WTC11 (cell line): ENCODE measurements at regions not wholly inside any gene's neighbourhood (a gene's known extent, or its start where the extent isn't known, plus 50 kb on each side); places are given as distances from the start of the nearest gene placed in this dataset.

Experiments used
- ATAC-seq: fragments of 200-7000 bp; cut with Tn5 transposase; 2 replicates; pipeline ENCODE4 v1.10.0; 2021; ENCODE audit warnings: mild to moderate bottlenecking, moderate library complexity
- CTCF ChIA-PET: fragments of 300-600 bp; sonication (Branson Sonifier 250); formaldehyde crosslinking; loops from one replicate; lab custom pipeline; 2021; ENCODE audit warnings: antibody characterized with exemption; lab: Charles Lee
- POLR2A ChIA-PET: fragments of 350-600 bp; sonication (Branson Sonifier 250); formaldehyde crosslinking; loops from one replicate; lab custom pipeline; 2021; ENCODE audit warnings: antibody characterized with exemption; lab: Charles Lee
- DNase-seq: peaks from one replicate; pipeline ENCODE4 v3.0.0; 2021; ENCODE audit warnings: low spot score
- H3K27ac Mint-ChIP-seq: 2 replicates; pipeline ENCODE4 v1.8.0; 2021; ENCODE audit warnings: mixed read lengths
- H3K27me3 Mint-ChIP-seq: 2 replicates; pipeline ENCODE4 v1.8.0; 2021; ENCODE audit warnings: low read depth, mild to moderate bottlenecking, moderate library complexity, mixed read lengths
- H3K36me3 Mint-ChIP-seq: 2 replicates; pipeline ENCODE4 v1.8.0; 2021; ENCODE audit warnings: mixed read lengths
- H3K4me1 Mint-ChIP-seq: 2 replicates; pipeline ENCODE4 v1.8.0; 2022; ENCODE audit warnings: mixed read lengths
- H3K4me3 Mint-ChIP-seq: 2 replicates; pipeline ENCODE4 v1.8.0; 2021; ENCODE audit warnings: mild to moderate bottlenecking, moderate library complexity, mixed read lengths
- H3K9me3 Mint-ChIP-seq: 2 replicates; pipeline ENCODE4 v1.8.0; 2021; ENCODE audit warnings: mixed read lengths
- CREB1 ChIP-seq: sonication (generic); formaldehyde crosslinking; IDR thresholded peaks from 2 replicates; pipeline ENCODE4 v1.8.0; 2023; ENCODE audit warnings: mild to moderate bottlenecking, missing genetic modification reagents
- ERG ChIP-seq: fragments of 250-450 bp; sonication (Bioruptor Pico); IDR thresholded peaks from 2 replicates; pipeline ENCODE4 v1.8.0; 2021; ENCODE audit warnings: mild to moderate bottlenecking
- FOXK1 ChIP-seq: sonication (generic); formaldehyde crosslinking; IDR thresholded peaks from 2 replicates; pipeline ENCODE4 v1.8.0; 2022; ENCODE audit warnings: mild to moderate bottlenecking, moderate library complexity, missing genetic modification reagents
- FOXP1 ChIP-seq: sonication (generic); formaldehyde crosslinking; IDR thresholded peaks from 2 replicates; pipeline ENCODE4 v1.8.0; 2022; ENCODE audit warnings: missing genetic modification reagents, mild to moderate bottlenecking, moderate library complexity, borderline replicate concordance
- GRHL2 ChIP-seq: fragments of 250-450 bp; sonication (Bioruptor Pico); IDR thresholded peaks from 2 replicates; pipeline ENCODE4 v1.8.0; 2022; ENCODE audit warnings: mild to moderate bottlenecking, moderate library complexity; ENCODE audit not compliant: insufficient replicate concordance, severe bottlenecking
- IRF1 ChIP-seq: sonication (generic); formaldehyde crosslinking; IDR thresholded peaks from 2 replicates; pipeline ENCODE4 v1.8.0; 2023; ENCODE audit warnings: missing genetic modification reagents
- JUN ChIP-seq: sonication (generic); formaldehyde crosslinking; IDR thresholded peaks from 2 replicates; pipeline ENCODE4 v1.8.0; 2023; ENCODE audit warnings: mild to moderate bottlenecking, missing genetic modification reagents
- MLX ChIP-seq: sonication (generic); formaldehyde crosslinking; IDR thresholded peaks from 2 replicates; pipeline ENCODE4 v1.8.1; 2023; ENCODE audit warnings: mild to moderate bottlenecking, missing genetic modification reagents, moderate library complexity
- NFYB ChIP-seq: sonication (generic); formaldehyde crosslinking; conservative IDR thresholded peaks from 2 replicates; pipeline ENCODE4 v1.8.0; 2022; ENCODE audit warnings: low read depth, missing genetic modification reagents
- PRRX2 ChIP-seq: fragments of 250-450 bp; sonication (Bioruptor Pico); IDR thresholded peaks from 2 replicates; pipeline ENCODE4 v1.8.0; 2021; ENCODE audit warnings: mild to moderate bottlenecking
- RELA ChIP-seq: sonication (generic); formaldehyde crosslinking; IDR thresholded peaks from 2 replicates; pipeline ENCODE4 v1.8.1; 2022; ENCODE audit warnings: missing genetic modification reagents, mild to moderate bottlenecking, borderline replicate concordance
- SMAD3 ChIP-seq: sonication (generic); formaldehyde crosslinking; IDR thresholded peaks from 2 replicates; pipeline ENCODE4 v1.8.0; 2022; ENCODE audit warnings: missing genetic modification reagents, mild to moderate bottlenecking, borderline replicate concordance
- SP1 ChIP-seq: sonication (generic); formaldehyde crosslinking; conservative IDR thresholded peaks from 2 replicates; pipeline ENCODE4 v1.8.1; 2022; ENCODE audit warnings: missing genetic modification reagents
- STAT6 ChIP-seq: sonication (generic); formaldehyde crosslinking; conservative IDR thresholded peaks from 2 replicates; pipeline ENCODE4 v1.8.1; 2023; ENCODE audit warnings: mild to moderate bottlenecking, low read depth, missing genetic modification reagents, moderate library complexity
- TEAD4 ChIP-seq: sonication (generic); formaldehyde crosslinking; IDR thresholded peaks from 2 replicates; pipeline ENCODE4 v1.8.0; 2022; ENCODE audit warnings: mild to moderate bottlenecking, missing genetic modification reagents
- USF1 ChIP-seq: sonication (generic); formaldehyde crosslinking; IDR thresholded peaks from 2 replicates; pipeline ENCODE4 v1.8.0; 2022; ENCODE audit warnings: mild to moderate bottlenecking, missing genetic modification reagents
- ZNF396 ChIP-seq: fragments of 250-450 bp; sonication (Bioruptor Pico); IDR thresholded peaks from 2 replicates; pipeline ENCODE4 v1.8.0; 2021; ENCODE audit warnings: mild to moderate bottlenecking, moderate library complexity, borderline replicate concordance
- ZNF416 ChIP-seq: fragments of 250-450 bp; sonication (Bioruptor Pico); IDR thresholded peaks from 2 replicates; pipeline ENCODE4 v1.9.0; 2021; ENCODE audit warnings: mild to moderate bottlenecking, inconsistent platforms
- ZNF423 ChIP-seq: fragments of 250-450 bp; sonication (Bioruptor Pico); IDR thresholded peaks from 2 replicates; pipeline ENCODE4 v2.1.2; 2022; ENCODE audit warnings: mild to moderate bottlenecking, moderate library complexity
- ZNF532 ChIP-seq: fragments of 250-450 bp; sonication (Bioruptor Pico); IDR thresholded peaks from 2 replicates; pipeline ENCODE4 v1.9.0; 2021; ENCODE audit warnings: mild to moderate bottlenecking, borderline replicate concordance
- TF ChIP-seq, protein P1 (sequence below): sonication (generic); formaldehyde crosslinking; IDR thresholded peaks from 2 replicates; pipeline ENCODE4 v1.8.1; 2022; ENCODE audit warnings: missing genetic modification reagents, borderline replicate concordance

GRCh38 chr4:54909961-54910360 lies 215.4 kb downstream of the KDR start:
- no peak overlapping the region for H3K4me3 Mint-ChIP-seq
- ATAC-seq, result no peak
- TF ChIP-seq RELA (CRISPR knock-in tag) (no peak), FOXK1 (CRISPR knock-in tag) (no peak), USF1 (CRISPR knock-in tag) (no peak), GRHL2 (CRISPR knock-in tag) (no peak), PRRX2 (CRISPR knock-in tag) (no peak), SP1 (CRISPR knock-in tag) (no peak), SMAD3 (CRISPR knock-in tag) (no peak), FOXP1 (CRISPR knock-in tag) (no peak), ZNF416 (CRISPR knock-in tag) (no peak), MLX (no peak)
- TF ChIP-seq, protein P1, sequence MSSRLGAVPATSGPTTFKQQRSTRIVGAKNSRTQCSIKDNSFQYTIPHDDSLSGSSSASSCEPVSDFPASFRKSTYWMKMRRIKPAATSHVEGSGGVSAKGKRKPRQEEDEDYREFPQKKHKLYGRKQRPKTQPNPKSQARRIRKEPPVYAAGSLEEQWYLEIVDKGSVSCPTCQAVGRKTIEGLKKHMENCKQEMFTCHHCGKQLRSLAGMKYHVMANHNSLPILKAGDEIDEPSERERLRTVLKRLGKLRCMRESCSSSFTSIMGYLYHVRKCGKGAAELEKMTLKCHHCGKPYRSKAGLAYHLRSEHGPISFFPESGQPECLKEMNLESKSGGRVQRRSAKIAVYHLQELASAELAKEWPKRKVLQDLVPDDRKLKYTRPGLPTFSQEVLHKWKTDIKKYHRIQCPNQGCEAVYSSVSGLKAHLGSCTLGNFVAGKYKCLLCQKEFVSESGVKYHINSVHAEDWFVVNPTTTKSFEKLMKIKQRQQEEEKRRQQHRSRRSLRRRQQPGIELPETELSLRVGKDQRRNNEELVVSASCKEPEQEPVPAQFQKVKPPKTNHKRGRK (CRISPR knock-in tag), result no peak
- no peak for DNase-seq
- H3K9me3 Mint-ChIP-seq, result peaks cover 27% of the 10 kb centered on the region
- H3K36me3 Mint-ChIP-seq, result peaks cover 11% of the 10 kb centered on the region
- POLR2A ChIA-PET, result no interaction called here
- CTCF ChIA-PET, result no interaction called here
- H3K27me3 Mint-ChIP-seq, result no peaks in the 10 kb centered on the region
- H3K4me1 Mint-ChIP-seq, result peaks cover 20% of the 10 kb centered on the region
- H3K27ac Mint-ChIP-seq, result no peak overlapping the region

DNA sequence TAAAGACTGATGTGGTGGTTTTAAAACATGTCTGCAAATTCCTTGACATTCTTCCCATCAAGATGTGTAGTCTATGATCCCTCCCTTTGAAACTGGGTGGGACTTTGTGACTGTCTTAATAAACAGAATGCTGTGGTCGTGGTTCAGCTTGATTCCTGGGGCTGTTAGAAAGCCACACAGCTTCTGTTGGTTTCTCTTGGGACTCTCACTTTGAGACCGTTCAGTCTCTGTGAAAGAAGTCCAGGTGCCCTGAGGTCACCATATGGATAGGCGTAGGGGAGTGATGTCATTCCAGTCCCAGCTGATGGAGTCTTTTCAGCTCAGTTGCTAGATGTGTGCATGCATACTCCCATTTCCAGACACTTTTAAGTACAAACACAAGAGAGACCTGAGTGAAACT lies 216.6 kb downstream of the KDR start:
- Mint-ChIP-seq H3K27me3 (no peaks in the 10 kb centered on the region), H3K9me3 (peaks cover 27% of the 10 kb centered on the region), H3K4me1 (peaks cover 20% of the 10 kb centered on the region), H3K36me3 (peaks cover 11% of the 10 kb centered on the region), H3K4me3 (no peak overlapping the region), H3K27ac (no peak overlapping the region)
- ATAC-seq (no peak), DNase-seq (no peak)
- ChIA-PET POLR2A (no interaction called here), CTCF (no interaction called here)
- no peak for TF ChIP-seq ZNF396 (CRISPR knock-in tag)
- no peak for TF ChIP-seq FOXP1 (CRISPR knock-in tag)
- no peak for TF ChIP-seq JUN
- TF ChIP-seq NFYB (CRISPR knock-in tag), result no peak
- no peak for TF ChIP-seq ZNF423 (CRISPR knock-in tag)
- no peak for TF ChIP-seq IRF1 (CRISPR knock-in tag)
- no peak for TF ChIP-seq STAT6 (CRISPR knock-in tag)
- no peak for TF ChIP-seq ERG (CRISPR knock-in tag)
- no peak for TF ChIP-seq CREB1 (CRISPR knock-in tag)
- no peak for TF ChIP-seq ZNF532 (CRISPR knock-in tag)
- no peak for TF ChIP-seq TEAD4
- TF ChIP-seq SMAD3 (CRISPR knock-in tag), result no peak
